Loucy (cell line): ENCODE measurements at regions not wholly inside any gene's neighbourhood (a gene's known extent, or its start where the extent isn't known, plus 50 kb on each side); places are given as distances from the start of the nearest gene placed in this dataset.

Source experiments
- H2AFZ ChIP-seq: fragments of 200-600 bp; sonication (generic); 2 replicates; pipeline ENCODE4 v1.6.0; 2016; ENCODE audit warnings: antibody characterized with exemption, mild to moderate bottlenecking, low read length, moderate library complexity
- H3F3A ChIP-seq: fragments of 200-600 bp; 2 replicates; pipeline ENCODE4 v1.6.0; 2016; ENCODE audit warnings: antibody characterized with exemption, low read depth, mild to moderate bottlenecking
- H3K27me3 ChIP-seq: fragments of 200-600 bp; sonication (generic); 2 replicates; pipeline ENCODE4 v1.6.1; 2014; ENCODE audit warnings: low read length, mild to moderate bottlenecking; ENCODE audit not compliant: insufficient read depth, poor library complexity, severe bottlenecking
- H3K36me3 ChIP-seq: fragments of 200-600 bp; sonication (generic); 2 replicates; pipeline ENCODE4 v1.6.1; 2016; ENCODE audit warnings: low read length; ENCODE audit not compliant: insufficient read depth
- H3K4me1 ChIP-seq: fragments of 200-600 bp; sonication (generic); 2 replicates; pipeline ENCODE4 v1.5.1; 2014; ENCODE audit warnings: low read length, mild to moderate bottlenecking; ENCODE audit not compliant: insufficient read depth, poor library complexity, severe bottlenecking
- H3K4me2 ChIP-seq: fragments of 200-600 bp; sonication (generic); 2 replicates; pipeline ENCODE4 v1.6.0; 2014; ENCODE audit warnings: antibody characterized with exemption, low read length, low read depth, mild to moderate bottlenecking; ENCODE audit not compliant: poor library complexity, severe bottlenecking
- H3K4me3 ChIP-seq: fragments of 200-600 bp; sonication (generic); 2 replicates; pipeline ENCODE4 v1.5.1; 2014; ENCODE audit warnings: low read length, mild to moderate bottlenecking, mixed read lengths; ENCODE audit not compliant: poor library complexity, severe bottlenecking
- H3K79me2 ChIP-seq: fragments of 200-600 bp; sonication (generic); 2 replicates; pipeline ENCODE4 v1.6.1; 2014; ENCODE audit warnings: low read length; ENCODE audit not compliant: insufficient read depth
- H3K9ac ChIP-seq: fragments of 200-600 bp; sonication (generic); 2 replicates; pipeline ENCODE4 v1.6.0; 2014; ENCODE audit warnings: mild to moderate bottlenecking, low read depth, low read length, moderate library complexity; ENCODE audit not compliant: poor library complexity, severe bottlenecking
- H3K9me2 ChIP-seq: fragments of 200-600 bp; sonication (generic); replicated peaks from 2 replicates; pipeline ENCODE4 v1.6.1; 2016; ENCODE audit warnings: low read depth, low read length, mixed read lengths
- H3K9me3 ChIP-seq: fragments of 200-600 bp; sonication (generic); 2 replicates; pipeline ENCODE4 v1.6.1; 2014; ENCODE audit warnings: mild to moderate bottlenecking, antibody characterized with exemption, low read length, low read depth; ENCODE audit not compliant: insufficient read depth
- H4K20me1 ChIP-seq: fragments of 200-600 bp; sonication (generic); 2 replicates; pipeline ENCODE4 v1.6.0; 2014; ENCODE audit warnings: antibody characterized with exemption, low read length, mild to moderate bottlenecking; ENCODE audit not compliant: insufficient read depth, poor library complexity, severe bottlenecking
- EZH2phosphoT487 ChIP-seq: fragments of 200-600 bp; IDR thresholded peaks from 2 replicates; pipeline ENCODE4 v1.6.1; 2018; ENCODE audit warnings: antibody characterized with exemption, mild to moderate bottlenecking, moderate library complexity, borderline replicate concordance
- TF ChIP-seq, protein P1 (sequence below): fragments of 200-600 bp; sonication (generic); conservative IDR thresholded peaks from 2 replicates; pipeline ENCODE4 v1.5.1; 2014; ENCODE audit warnings: mild to moderate bottlenecking, antibody characterized with exemption, low read length

DNA sequence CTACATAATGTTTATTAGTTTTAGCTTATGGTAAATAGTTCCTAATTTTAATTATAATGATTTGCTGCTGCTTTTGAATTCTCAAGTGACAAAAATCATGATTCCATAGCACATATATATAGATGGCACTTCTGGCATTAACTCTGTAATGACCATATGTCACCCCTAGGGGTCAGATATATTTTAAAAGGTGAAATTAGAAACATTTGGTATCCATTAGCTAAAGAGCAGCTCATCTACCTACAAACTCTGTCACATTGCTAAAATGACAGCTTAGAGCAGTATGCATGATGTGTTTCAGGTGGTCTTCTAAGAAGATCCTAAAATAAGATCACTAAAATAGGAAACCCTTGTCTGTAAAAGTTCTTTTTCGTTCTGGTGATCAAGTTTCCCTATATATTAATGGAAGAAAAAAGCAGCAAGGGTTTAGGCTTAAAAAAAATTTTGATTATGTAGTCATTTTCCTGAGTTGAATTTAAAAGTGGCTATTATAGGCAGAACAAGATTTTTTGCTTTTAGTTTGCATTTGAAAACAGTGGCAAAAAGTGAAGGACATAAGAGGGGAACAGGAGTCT, 157.7 kb upstream of the POU5F2 start:
- no peaks in the 10 kb centered on the region for H3F3A ChIP-seq
- no peak overlapping the region for H3K4me3 ChIP-seq
- no peak for TF ChIP-seq EZH2phosphoT487
- TF ChIP-seq, protein P1, sequence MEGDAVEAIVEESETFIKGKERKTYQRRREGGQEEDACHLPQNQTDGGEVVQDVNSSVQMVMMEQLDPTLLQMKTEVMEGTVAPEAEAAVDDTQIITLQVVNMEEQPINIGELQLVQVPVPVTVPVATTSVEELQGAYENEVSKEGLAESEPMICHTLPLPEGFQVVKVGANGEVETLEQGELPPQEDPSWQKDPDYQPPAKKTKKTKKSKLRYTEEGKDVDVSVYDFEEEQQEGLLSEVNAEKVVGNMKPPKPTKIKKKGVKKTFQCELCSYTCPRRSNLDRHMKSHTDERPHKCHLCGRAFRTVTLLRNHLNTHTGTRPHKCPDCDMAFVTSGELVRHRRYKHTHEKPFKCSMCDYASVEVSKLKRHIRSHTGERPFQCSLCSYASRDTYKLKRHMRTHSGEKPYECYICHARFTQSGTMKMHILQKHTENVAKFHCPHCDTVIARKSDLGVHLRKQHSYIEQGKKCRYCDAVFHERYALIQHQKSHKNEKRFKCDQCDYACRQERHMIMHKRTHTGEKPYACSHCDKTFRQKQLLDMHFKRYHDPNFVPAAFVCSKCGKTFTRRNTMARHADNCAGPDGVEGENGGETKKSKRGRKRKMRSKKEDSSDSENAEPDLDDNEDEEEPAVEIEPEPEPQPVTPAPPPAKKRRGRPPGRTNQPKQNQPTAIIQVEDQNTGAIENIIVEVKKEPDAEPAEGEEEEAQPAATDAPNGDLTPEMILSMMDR, result peak; percentile 55
- H3K9ac ChIP-seq, result no peak overlapping the region
- H3K4me2 ChIP-seq, result no peak overlapping the region
- no peaks in the 10 kb centered on the region for H3K79me2 ChIP-seq
- H3K9me3 ChIP-seq, result no peaks in the 10 kb centered on the region
- no peaks in the 10 kb centered on the region for H3K9me2 ChIP-seq
- no peaks in the 10 kb centered on the region for H4K20me1 ChIP-seq
- no peak overlapping the region for H2AFZ ChIP-seq
- no peaks in the 10 kb centered on the region for H3K4me1 ChIP-seq
- no peaks in the 10 kb centered on the region for H3K36me3 ChIP-seq
- no peaks in the 10 kb centered on the region for H3K27me3 ChIP-seq

DNA sequence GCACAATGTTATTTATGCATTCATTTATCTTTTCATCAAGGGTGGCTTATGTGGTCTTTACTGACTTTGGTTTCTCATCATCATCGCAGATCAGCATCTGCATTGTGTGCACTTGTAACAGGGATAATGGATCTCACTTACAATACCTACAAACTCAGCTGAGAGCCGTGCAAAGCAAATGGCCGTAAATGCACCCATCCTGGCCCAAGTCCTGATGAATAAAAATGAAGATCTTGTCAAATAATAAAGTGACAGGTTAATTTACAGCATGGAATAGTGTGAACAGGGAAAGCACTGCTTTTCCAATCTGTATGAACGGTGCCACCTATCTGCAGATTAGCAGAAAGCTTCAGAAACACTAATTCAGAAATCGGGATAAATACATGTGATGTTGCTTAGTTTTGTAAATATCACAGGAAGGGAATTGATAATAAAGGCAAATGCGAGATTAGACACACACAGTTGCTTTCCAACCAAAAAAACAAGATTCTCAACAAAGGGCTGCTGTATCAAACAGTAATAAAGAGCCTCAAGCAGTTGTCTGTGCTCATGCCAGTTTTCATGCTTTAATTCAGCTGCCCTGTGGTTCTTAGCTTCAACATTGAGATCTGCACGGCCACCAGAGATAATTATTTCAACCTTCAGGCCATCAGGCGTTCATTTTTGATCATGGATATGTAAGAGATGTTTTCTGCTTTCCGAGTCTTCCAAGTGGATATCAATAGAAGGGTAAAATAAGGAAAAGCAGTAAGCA, 153.4 kb upstream of the POU5F2 start:
- no peaks in the 10 kb centered on the region for H3K9me3 ChIP-seq
- H3K9me2 ChIP-seq, result no peaks in the 10 kb centered on the region
- no peaks in the 10 kb centered on the region for H4K20me1 ChIP-seq
- no peak for TF ChIP-seq EZH2phosphoT487
- TF ChIP-seq, protein P1, result peak; percentile 54
- no peaks in the 10 kb centered on the region for H3K36me3 ChIP-seq
- no peaks in the 10 kb centered on the region for H3F3A ChIP-seq
- H3K79me2 ChIP-seq, result no peaks in the 10 kb centered on the region
- no peak overlapping the region for H3K4me2 ChIP-seq
- no peak overlapping the region for H3K9ac ChIP-seq
- H3K4me3 ChIP-seq, result no peak overlapping the region
- no peaks in the 10 kb centered on the region for H3K27me3 ChIP-seq
- H2AFZ ChIP-seq, result no peak overlapping the region
- no peaks in the 10 kb centered on the region for H3K4me1 ChIP-seq

DNA sequence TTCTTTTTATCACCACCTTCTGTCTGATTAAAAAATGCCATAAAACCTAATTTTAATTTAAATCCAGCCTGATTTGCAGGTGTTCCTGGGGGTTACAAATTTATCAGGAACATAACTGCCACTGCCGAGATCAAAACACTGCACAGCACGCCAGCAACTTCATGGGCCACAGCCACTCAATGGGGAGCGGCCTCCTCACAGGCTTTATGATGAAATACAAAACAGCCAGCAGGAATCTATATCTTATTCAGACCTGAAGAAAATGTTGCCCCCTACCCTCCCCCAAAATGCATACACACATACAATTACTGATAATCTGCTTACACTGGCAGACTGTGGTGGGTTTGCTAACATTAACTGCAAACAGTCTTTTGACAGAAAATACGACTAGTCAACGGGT, 151.7 kb upstream of the POU5F2 start:
- TF ChIP-seq EZH2phosphoT487, result no peak
- TF ChIP-seq, protein P1, result no peak
- H3K9me2 ChIP-seq, result no peaks in the 10 kb centered on the region
- H3K9ac ChIP-seq, result no peak overlapping the region
- H3K4me1 ChIP-seq, result no peaks in the 10 kb centered on the region
- H3K36me3 ChIP-seq, result no peaks in the 10 kb centered on the region
- no peaks in the 10 kb centered on the region for H3K9me3 ChIP-seq
- no peaks in the 10 kb centered on the region for H4K20me1 ChIP-seq
- no peak overlapping the region for H3K4me2 ChIP-seq
- no peaks in the 10 kb centered on the region for H3K79me2 ChIP-seq
- no peaks in the 10 kb centered on the region for H3F3A ChIP-seq
- no peak overlapping the region for H2AFZ ChIP-seq
- H3K27me3 ChIP-seq, result no peaks in the 10 kb centered on the region
- H3K4me3 ChIP-seq, result no peak overlapping the region
